SK-N-MC (cell line): ENCODE measurements at regions not wholly inside any gene's neighbourhood (a gene's known extent, or its start where the extent isn't known, plus 50 kb on each side); places are given as distances from the start of the nearest gene placed in this dataset.

Experiments
- EZH2 ChIP-seq: fragments of 200-600 bp; sonication (generic); IDR thresholded peaks from one replicate; pipeline ENCODE4 v1.6.1; 2017; ENCODE audit warnings: antibody characterized with exemption
- POLR2AphosphoS5 ChIP-seq: IDR thresholded peaks from 2 replicates; pipeline ENCODE4 v1.6.1; 2012; ENCODE audit warnings: mild to moderate bottlenecking, low read depth, low read length, borderline replicate concordance

DNA sequence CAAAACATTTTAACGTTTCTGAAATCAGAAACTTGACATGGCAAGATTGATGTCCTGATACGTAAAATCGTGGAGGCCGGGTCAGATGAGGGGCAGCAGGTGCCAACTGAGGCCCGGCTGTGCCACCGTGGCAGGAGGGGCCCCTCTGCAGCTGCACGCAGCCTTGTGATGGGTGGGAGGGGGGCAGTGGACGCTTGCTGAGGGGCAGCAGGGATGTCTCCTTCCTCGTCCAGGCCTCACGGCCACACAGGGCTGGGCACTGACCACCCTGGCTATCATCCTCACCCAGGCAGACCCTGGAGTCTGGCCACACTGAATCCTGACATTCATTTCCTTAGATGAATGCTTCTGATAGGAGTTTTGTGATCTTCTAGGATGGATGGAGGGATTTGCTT is 114.7 kb downstream of the ERMARD start:
- no peak for TF ChIP-seq POLR2AphosphoS5
- TF ChIP-seq EZH2 = no peak
